Right lobe of liver (tissue), 6 donors: ENCODE measurements at regions not wholly inside any gene's neighbourhood (a gene's known extent, or its start where the extent isn't known, plus 50 kb on each side); places are given as distances from the start of the nearest gene placed in this dataset.

Experiments used
- ATAC-seq, 4 donors: fragments of 200-7000 bp; cut with Tn5 transposase; one replicate each; pipeline ENCODE4 v1.9.1; 2020; ENCODE audit warnings: mild to moderate bottlenecking in 4 of 4, moderate library complexity in 4 of 4
- DNase-seq, 3 donors: peaks; one replicate each; pipeline ENCODE4 v3.0.0-alpha.2; 2020
- H3K27ac ChIP-seq, 3 donors: fragments of 200-600 bp; one replicate each; pipeline ENCODE4 v1.8.0; 2022
- H3K27me3 ChIP-seq, 2 donors: fragments of 200-600 bp; one replicate each; pipeline ENCODE4 v1.8.0; 2022
- H3K36me3 ChIP-seq, 4 donors: fragments of 200-600 bp; sonication (generic) in 1 of 4; one replicate each; pipeline versions ENCODE4 v1.5.1 to v1.8.0; 2017 to 2022; ENCODE audit warnings: control low read depth in 1 of 4
- H3K4me1 ChIP-seq, 4 donors: fragments of 200-600 bp; sonication (generic) in 1 of 4; one replicate each; pipeline versions ENCODE4 v1.5.1 to v1.8.0; 2017 to 2022; ENCODE audit warnings: control low read depth in 1 of 4
- H3K4me3 ChIP-seq, 3 donors: fragments of 200-600 bp; one replicate each; pipeline ENCODE4 v1.8.0; 2022
- H3K9me3 ChIP-seq, 4 donors: fragments of 200-600 bp; sonication (generic) in 1 of 4; one replicate each; pipeline versions ENCODE4 v1.5.1 to v1.8.0; 2017 to 2022; ENCODE audit warnings: control low read depth in 1 of 4
- CTCF ChIP-seq, 4 donors: fragments of 200-600 bp in 3 of 4; fragments of 450-650 bp in 1 of 4; IDR thresholded peaks; one replicate each; pipeline versions ENCODE4 v1.5.1 to v1.8.0; 2016 to 2022; ENCODE audit warnings: antibody characterized with exemption in 4 of 4, mild to moderate bottlenecking in 2 of 4
- POLR2A ChIP-seq: fragments of 450-650 bp; IDR thresholded peaks from one replicate; pipeline ENCODE4 v1.6.1; 2017; ENCODE audit warnings: antibody characterized with exemption, mild to moderate bottlenecking
- WGBS: methylation state at CpG from one replicate; pipeline ENCODE4 v1.1.6; 2018; ENCODE audit warnings: low coverage, low lambda C conversion rate; ENCODE audit not compliant: insufficient coverage; ENCODE audit errors: missing lambda C conversion rate; 5-methylcytosine and 5-hydroxymethylcytosine counted together
- intact Hi-C, 2 donors: fragments of 100-400 bp; cut with DNase I; formaldehyde crosslinking; loops; one replicate each; pipeline versions ENCODE4 v1.11.2 to v1.14.1; 2022
- donor health status: DM: no; HTN: yes; CAD: no.
- donor health status: DM: no; HTN: no; CAD: no.
- donor health status: DM: no; HTN: no; CAD: no.
- donor health status: DM: no; HTN: yes; CAD: no.
- donor health status: DM: no; HTN: yes; CAD: no.

DNA sequence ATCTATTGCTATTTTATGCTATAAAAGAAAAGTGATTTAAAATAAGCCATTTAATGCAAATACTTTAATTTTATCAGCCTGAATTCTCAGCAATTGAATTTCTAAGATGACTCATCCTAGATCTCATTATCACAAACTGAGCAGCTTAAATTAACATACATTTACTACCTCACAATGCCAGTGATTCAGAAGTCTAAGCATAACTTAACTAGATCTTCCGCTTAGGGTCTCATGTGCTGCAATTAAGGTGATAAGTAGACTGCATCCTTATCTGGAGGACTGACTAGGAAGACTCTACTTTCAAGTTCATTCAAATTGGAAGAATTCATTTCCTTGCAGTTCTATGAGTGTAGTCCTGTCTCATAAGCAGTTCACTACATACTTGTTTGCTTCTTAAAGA is 286.6 kb downstream of the COL11A1 start:
- TF ChIP-seq CTCF (IDR thresholded peaks at IDR 0.05) (no peak), POLR2A (no peak)
- H3K4me3 ChIP-seq: no peak overlapping the region
- H3K9me3 ChIP-seq: no peaks in the 10 kb centered on the region
- no peaks in the 10 kb centered on the region for H3K4me1 ChIP-seq
- DNase-seq: no peak
- no peak for ATAC-seq
- 50% methylated on average over 1 of the region's 1 CpG for WGBS
- intact Hi-C loops: no loop called here
- no peaks in the 10 kb centered on the region for H3K27me3 ChIP-seq
- H3K27ac ChIP-seq: no peak overlapping the region
- no peaks in the 10 kb centered on the region for H3K36me3 ChIP-seq

DNA sequence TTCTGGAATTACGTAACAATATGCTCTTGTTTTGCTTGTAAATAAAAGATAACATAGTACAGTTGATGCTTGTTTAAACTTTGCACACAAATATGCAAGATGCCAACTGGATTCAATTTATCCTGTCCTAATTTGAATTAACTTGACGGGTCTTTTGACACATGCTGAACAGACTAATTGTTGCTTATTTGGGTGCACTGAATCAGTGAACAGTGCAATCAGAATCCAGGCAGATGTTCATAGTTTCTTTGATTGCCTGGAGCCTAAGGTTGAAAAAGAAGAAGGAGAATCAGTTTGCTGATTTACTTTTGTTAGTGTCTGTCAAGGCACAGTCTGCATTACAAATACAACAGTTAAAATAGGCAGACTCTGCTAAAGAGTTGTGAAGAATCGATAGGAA is 307.9 kb downstream of the COL11A1 start:
- Histone ChIP-seq H3K4me3 (no peak overlapping the region), H3K27ac (no peak overlapping the region), H3K36me3 (no peaks in the 10 kb centered on the region), H3K27me3 (no peaks in the 10 kb centered on the region), H3K9me3 (no peaks in the 10 kb centered on the region), H3K4me1 (no peaks in the 10 kb centered on the region)
- no peak for ATAC-seq
- no peak for DNase-seq
- 38% methylated on average over 3 of the region's 3 CpGs for WGBS
- TF ChIP-seq CTCF (IDR thresholded peaks at IDR 0.05) (no peak), POLR2A (no peak)
- intact Hi-C loops: no loop called here

- WGBS: 32% methylated on average over 1 of the region's 1 CpG
- Histone ChIP-seq H3K36me3 (no peaks in the 10 kb centered on the region), H3K27me3 (no peaks in the 10 kb centered on the region), H3K27ac (no peak overlapping the region), H3K9me3 (no peaks in the 10 kb centered on the region), H3K4me3 (no peak overlapping the region), H3K4me1 (no peaks in the 10 kb centered on the region)
- intact Hi-C loops: no loop called here
- TF ChIP-seq POLR2A: no peak
- TF ChIP-seq CTCF (IDR thresholded peaks at IDR 0.05): no peak
- DNase-seq: no peak
- ATAC-seq: no peak
Measured at GRCh38 chr1:102799496-102799895, 308.8 kb downstream of the COL11A1 start.

GRCh38 chr1:102798718-102799117 is 309.6 kb downstream of the COL11A1 start:
- intact Hi-C loops: no loop called here
- Histone ChIP-seq H3K27me3 (no peaks in the 10 kb centered on the region), H3K4me3 (no peak overlapping the region), H3K36me3 (no peaks in the 10 kb centered on the region), H3K4me1 (no peaks in the 10 kb centered on the region), H3K27ac (no peak overlapping the region), H3K9me3 (no peaks in the 10 kb centered on the region)
- TF ChIP-seq CTCF (IDR thresholded peaks at IDR 0.05) (no peak), POLR2A (no peak)
- DNase-seq: no peak
- ATAC-seq: no peak

- intact Hi-C loops: no loop called here
- no peaks in the 10 kb centered on the region for H3K36me3 ChIP-seq
- TF ChIP-seq POLR2A (no peak), CTCF (IDR thresholded peaks at IDR 0.05) (no peak)
- no peak for ATAC-seq
- no peaks in the 10 kb centered on the region for H3K9me3 ChIP-seq
- no peaks in the 10 kb centered on the region for H3K27me3 ChIP-seq
- H3K27ac ChIP-seq: no peak overlapping the region
- DNase-seq: no peak
- no peak overlapping the region for H3K4me3 ChIP-seq
- no peaks in the 10 kb centered on the region for H3K4me1 ChIP-seq
Measured at GRCh38 chr1:102796429-102796828, 311.9 kb downstream of the COL11A1 start.
